Colonic mucosa (tissue), 4 donors: ENCODE measurements at regions not wholly inside any gene's neighbourhood (a gene's known extent, or its start where the extent isn't known, plus 50 kb on each side); places are given as distances from the start of the nearest gene placed in this dataset.

Experiments used
- DNase-seq: peaks from one replicate; pipeline ENCODE4 v3.0.0-alpha.2; 2020
- H3K27ac ChIP-seq: fragments of 200-600 bp; one replicate; pipeline ENCODE4 v1.8.0; 2021
- H3K27me3 ChIP-seq: fragments of 200-600 bp; one replicate; pipeline ENCODE4 v1.8.0; 2021
- H3K36me3 ChIP-seq: fragments of 200-600 bp; one replicate; pipeline ENCODE4 v1.8.0; 2021
- H3K4me1 ChIP-seq: fragments of 200-600 bp; one replicate; pipeline ENCODE4 v1.8.0; 2021; ENCODE audit warnings: mild to moderate bottlenecking
- H3K4me3 ChIP-seq: fragments of 200-600 bp; one replicate; pipeline ENCODE4 v1.8.0; 2021
- H3K9ac ChIP-seq, 2 donors: one replicate each; pipeline ENCODE4 v1.7.0; 2013; ENCODE audit warnings: control low read depth in 2 of 2, low read depth in 2 of 2, low read length in 2 of 2
- H3K9me3 ChIP-seq: fragments of 200-600 bp; one replicate; pipeline ENCODE4 v1.8.0; 2021
- CTCF ChIP-seq: fragments of 200-600 bp; IDR thresholded peaks from one replicate; pipeline ENCODE4 v1.8.0; 2022; ENCODE audit warnings: antibody characterized with exemption, mild to moderate bottlenecking
- intact Hi-C: fragments of 100-400 bp; cut with DNase I; formaldehyde crosslinking; loops from one replicate; pipeline ENCODE4 v1.14.1; 2022
- donor health status: healthy.
- donor health status: DM: no; HTN: no; CAD: no.
- donor health status: DM: no; HTN: no; CAD: no.

GRCh38 chr2:34738691-34739090, 1139.6 kb upstream of the FAM98A start:
- no peak overlapping the region for H3K4me3 ChIP-seq

GRCh38 chr2:34737146-34737545, 1138.0 kb upstream of the FAM98A start:
- intact Hi-C loops, result no loop called here
- no peak for TF ChIP-seq CTCF
- Histone ChIP-seq H3K27me3 (no peaks in the 10 kb centered on the region), H3K4me3 (no peak overlapping the region), H3K27ac (no peak overlapping the region), H3K4me1 (no peaks in the 10 kb centered on the region), H3K9me3 (no peaks in the 10 kb centered on the region), H3K9ac (no peak overlapping the region), H3K36me3 (no peaks in the 10 kb centered on the region)
- no peak for DNase-seq

More at GRCh38 chr2:34738691-34739090, 1139.6 kb upstream of the FAM98A start:
- no peak for TF ChIP-seq CTCF
- no peaks in the 10 kb centered on the region for H3K4me1 ChIP-seq
- H3K27ac ChIP-seq, result no peak overlapping the region
- DNase-seq, result no peak
- no peaks in the 10 kb centered on the region for H3K9me3 ChIP-seq
- no peaks in the 10 kb centered on the region for H3K36me3 ChIP-seq
- H3K27me3 ChIP-seq, result no peaks in the 10 kb centered on the region
- intact Hi-C loops, result no loop called here
- H3K9ac ChIP-seq, result no peak overlapping the region

GRCh38 chr2:34736482-34736881, 1137.4 kb upstream of the FAM98A start:
- Histone ChIP-seq H3K27ac (no peak overlapping the region), H3K9ac (no peak overlapping the region), H3K9me3 (no peaks in the 10 kb centered on the region), H3K27me3 (no peaks in the 10 kb centered on the region), H3K4me3 (no peak overlapping the region), H3K36me3 (no peaks in the 10 kb centered on the region), H3K4me1 (no peaks in the 10 kb centered on the region)
- DNase-seq, result no peak
- intact Hi-C loops, result no loop called here
- TF ChIP-seq CTCF, result no peak

- Histone ChIP-seq H3K4me3 (no peak overlapping the region), H3K9me3 (no peaks in the 10 kb centered on the region), H3K27ac (no peak overlapping the region), H3K36me3 (no peaks in the 10 kb centered on the region), H3K27me3 (no peaks in the 10 kb centered on the region), H3K4me1 (no peaks in the 10 kb centered on the region), H3K9ac (no peak overlapping the region)
- intact Hi-C loops, result no loop called here
- no peak for TF ChIP-seq CTCF
- no peak for DNase-seq
These were observed 1135.6 kb upstream of the FAM98A start for GRCh38 chr2:34734662-34735061.

- DNase-seq, result no peak
- H3K36me3 ChIP-seq, result no peaks in the 10 kb centered on the region
- no peaks in the 10 kb centered on the region for H3K27me3 ChIP-seq
- H3K27ac ChIP-seq, result no peak overlapping the region
- no peak overlapping the region for H3K9ac ChIP-seq
- H3K4me1 ChIP-seq, result no peaks in the 10 kb centered on the region
- intact Hi-C loops, result no loop called here
- no peak for TF ChIP-seq CTCF
- no peaks in the 10 kb centered on the region for H3K9me3 ChIP-seq
- H3K4me3 ChIP-seq, result no peak overlapping the region
These were observed 1134.9 kb upstream of the FAM98A start for GRCh38 chr2:34734042-34734441.

- no peak for DNase-seq
- no peaks in the 10 kb centered on the region for H3K27me3 ChIP-seq
- H3K4me1 ChIP-seq, result no peaks in the 10 kb centered on the region
- no peak overlapping the region for H3K4me3 ChIP-seq
- no peak overlapping the region for H3K9ac ChIP-seq
- H3K9me3 ChIP-seq, result no peaks in the 10 kb centered on the region
- H3K36me3 ChIP-seq, result no peaks in the 10 kb centered on the region
- intact Hi-C loops, result no loop called here
- no peak overlapping the region for H3K27ac ChIP-seq
- no peak for TF ChIP-seq CTCF
These were observed 1132.2 kb upstream of the FAM98A start for GRCh38 chr2:34731292-34731691.
